Tibial artery (tissue), 4 donors: ENCODE measurements at regions not wholly inside any gene's neighbourhood (a gene's known extent, or its start where the extent isn't known, plus 50 kb on each side); places are given as distances from the start of the nearest gene placed in this dataset.

Experiments
- DNase-seq, 2 donors: peaks; one replicate each; pipeline ENCODE4 v3.0.0-alpha.2; 2019
- H3K27ac ChIP-seq, 2 donors: fragments of 200-600 bp; sonication (generic) in 1 of 2; 1 replicate in 1 of 2; 2 replicates in 1 of 2; pipeline ENCODE4 v1.5.1; 2018 to 2019; ENCODE audit warnings: mild to moderate bottlenecking in 1 of 2
- H3K27me3 ChIP-seq, 2 donors: fragments of 200-600 bp; sonication (generic) in 1 of 2; one replicate each; pipeline versions ENCODE4 v1.5.1 to v1.6.0; 2016 to 2019
- H3K36me3 ChIP-seq, 3 donors: fragments of 200-600 bp; sonication (generic) in 2 of 3; one replicate each; pipeline ENCODE4 v1.5.1; 2016 to 2019; ENCODE audit warnings: mild to moderate bottlenecking in 2 of 3
- H3K4me1 ChIP-seq, 4 donors: fragments of 200-600 bp; sonication (generic) in 2 of 4; 1 replicate in 3 of 4; 2 replicates in 1 of 4; pipeline ENCODE4 v1.5.1; 2016 to 2019
- H3K4me3 ChIP-seq, 2 donors: fragments of 200-600 bp; sonication (generic) in 1 of 2; 1 replicate in 1 of 2; 2 replicates in 1 of 2; pipeline ENCODE4 v1.5.1; 2018 to 2019; ENCODE audit warnings: mild to moderate bottlenecking in 2 of 2
- H3K9me3 ChIP-seq, 3 donors: fragments of 200-600 bp; sonication (generic) in 1 of 3; one replicate each; pipeline ENCODE4 v1.5.1; 2016 to 2019
- CTCF ChIP-seq, 2 experiments: fragments of 200-600 bp in 1 of 2; fragments of 450-650 bp in 1 of 2; IDR thresholded peaks; one replicate each; pipeline ENCODE4 v1.5.1; 2017 to 2019; ENCODE audit warnings: antibody characterized with exemption in 2 of 2, mild to moderate bottlenecking in 1 of 2, moderate library complexity in 1 of 2
- intact Hi-C: fragments of 100-400 bp; cut with DNase I; formaldehyde crosslinking; loops from one replicate; pipeline ENCODE4 v1.15.0; 2023; ENCODE audit warnings: low total_unique reads

GRCh38 chr10:91700273-91700672 is 67.4 kb upstream of the PPP1R3C start:
- intact Hi-C loops = no loop called here
- no peak overlapping the region for H3K27ac ChIP-seq
- no peak for TF ChIP-seq CTCF (IDR thresholded peaks at IDR 0.05)
- no peaks in the 10 kb centered on the region for H3K9me3 ChIP-seq
- no peaks in the 10 kb centered on the region for H3K27me3 ChIP-seq
- H3K4me1 ChIP-seq = peaks cover 0 to 18% (median 8%) of the 10 kb centered on the region in 4 donors
- peak in 1 of 2 donors; percentile 70 for DNase-seq
- H3K4me3 ChIP-seq = no peak overlapping the region
- H3K36me3 ChIP-seq = no peaks in the 10 kb centered on the region

GRCh38 chr10:91698258-91698657 is 65.4 kb upstream of the PPP1R3C start:
- H3K9me3 ChIP-seq = no peaks in the 10 kb centered on the region
- no peak overlapping the region for H3K4me3 ChIP-seq
- intact Hi-C loops = loop anchor here (5.0 to 10.0 kb wide), 2 partner anchors 104 to 203 kb away; no protein-coding TSS in a partner anchor
- no peaks in the 10 kb centered on the region for H3K36me3 ChIP-seq
- no peak for TF ChIP-seq CTCF (IDR thresholded peaks at IDR 0.05)
- H3K27ac ChIP-seq = no peak overlapping the region
- no peak for DNase-seq
- H3K27me3 ChIP-seq = no peaks in the 10 kb centered on the region
- H3K4me1 ChIP-seq = peaks cover 0 to 18% (median 8%) of the 10 kb centered on the region in 4 donors

GRCh38 chr10:91694170-91694794 is 61.4 kb upstream of the PPP1R3C start:
- TF ChIP-seq CTCF (IDR thresholded peaks at IDR 0.05) = peak; percentile 61 to 66
- Histone ChIP-seq H3K27ac (no peak overlapping the region), H3K4me3 (no peak overlapping the region), H3K27me3 (no peaks in the 10 kb centered on the region), H3K9me3 (no peaks in the 10 kb centered on the region), H3K36me3 (no peaks in the 10 kb centered on the region), H3K4me1 (peaks cover 3 to 16% (median 11%) of the 10 kb centered on the region in 4 donors)
- no peak for DNase-seq
- intact Hi-C loops = loop anchor here (5.0 to 10.0 kb wide), 2 partner anchors 57 to 199 kb away; no protein-coding TSS in a partner anchor

- Histone ChIP-seq H3K4me1 (peaks cover 3 to 26% (median 19%) of the 10 kb centered on the region in 4 donors), H3K27me3 (no peaks in the 10 kb centered on the region), H3K4me3 (no peak overlapping the region), H3K27ac (no peak overlapping the region), H3K36me3 (no peaks in the 10 kb centered on the region), H3K9me3 (no peaks in the 10 kb centered on the region)
- intact Hi-C loops = loop anchor here (5.0 to 10.0 kb wide), 2 partner anchors 55 to 197 kb away; no protein-coding TSS in a partner anchor
- TF ChIP-seq CTCF (IDR thresholded peaks at IDR 0.05) = no peak
- no peak for DNase-seq
Measured at GRCh38 chr10:91691981-91692380, 59.1 kb upstream of the PPP1R3C start.

- Histone ChIP-seq H3K9me3 (no peaks in the 10 kb centered on the region), H3K27ac (peak overlapping the region; percentile 73 to 78), H3K4me3 (no peak overlapping the region), H3K4me1 (peaks cover 3 to 26% (median 19%) of the 10 kb centered on the region in 4 donors), H3K27me3 (no peaks in the 10 kb centered on the region), H3K36me3 (no peaks in the 10 kb centered on the region)
- no peak for DNase-seq
- TF ChIP-seq CTCF (IDR thresholded peaks at IDR 0.05) = no peak
- intact Hi-C loops = loop anchor here (5.0 to 10.0 kb wide), 2 partner anchors 54 to 196 kb away; no protein-coding TSS in a partner anchor
Measured at GRCh38 chr10:91690996-91691676, 58.3 kb upstream of the PPP1R3C start.
